IgD-negative memory B cell (primary cell): ENCODE measurements at regions not wholly inside any gene's neighbourhood (a gene's known extent, or its start where the extent isn't known, plus 50 kb on each side); places are given as distances from the start of the nearest gene placed in this dataset.
"Not testable (repeated sequence)": the region's sequence is repeated elsewhere in the genome, so short reads cannot be mapped to it uniquely, and the experiment has no call there.

Experiments
- H3K27ac Mint-ChIP-seq, 3 donors: one replicate each; pipeline ENCODE4 v1.8.0; 2020 to 2022; ENCODE audit warnings: mild to moderate bottlenecking in 3 of 3, mixed read lengths in 3 of 3, moderate library complexity in 1 of 3
- H3K27me3 Mint-ChIP-seq: one replicate; pipeline ENCODE4 v1.8.0; 2021; ENCODE audit warnings: mixed read lengths
- H3K36me3 Mint-ChIP-seq: one replicate; pipeline ENCODE4 v1.8.0; 2020; ENCODE audit warnings: mild to moderate bottlenecking, mixed read lengths
- H3K4me1 Mint-ChIP-seq, 3 donors: one replicate each; pipeline ENCODE4 v1.8.0; 2020 to 2022; ENCODE audit warnings: mixed read lengths in 3 of 3, mild to moderate bottlenecking in 1 of 3
- H3K4me3 Mint-ChIP-seq, 4 donors: one replicate each; pipeline ENCODE4 v1.8.0; 2020 to 2022; ENCODE audit warnings: mild to moderate bottlenecking in 4 of 4, mixed read lengths in 4 of 4, moderate library complexity in 3 of 4
- H3K9me3 Mint-ChIP-seq, 3 donors: one replicate each; pipeline ENCODE4 v1.8.0; 2020 to 2021; ENCODE audit warnings: mixed read lengths in 3 of 3, mild to moderate bottlenecking in 1 of 3

GRCh38 chr14:55901291-55901690 is 216.9 kb upstream of the PELI2 start:
- peaks cover 3% of the 10 kb centered on the region for H3K27me3 Mint-ChIP-seq
- no peaks in the 10 kb centered on the region for H3K4me1 Mint-ChIP-seq
- peaks cover 0 to 3% (median 0%) of the 10 kb centered on the region in 3 donors for H3K9me3 Mint-ChIP-seq
- H3K27ac Mint-ChIP-seq = no peak overlapping the region
- no peak overlapping the region for H3K4me3 Mint-ChIP-seq
- H3K36me3 Mint-ChIP-seq = no peaks in the 10 kb centered on the region

GRCh38 chr14:55902241-55902640 is 216.0 kb upstream of the PELI2 start:
- no peaks in the 10 kb centered on the region for H3K4me1 Mint-ChIP-seq
- H3K9me3 Mint-ChIP-seq = peaks cover 0 to 3% (median 0%) of the 10 kb centered on the region in 3 donors
- peaks cover 3% of the 10 kb centered on the region for H3K27me3 Mint-ChIP-seq
- no peaks in the 10 kb centered on the region for H3K36me3 Mint-ChIP-seq
- H3K27ac Mint-ChIP-seq = no peak overlapping the region
- no peak overlapping the region for H3K4me3 Mint-ChIP-seq

- H3K9me3 Mint-ChIP-seq = no peaks in the 10 kb centered on the region
- H3K4me3 Mint-ChIP-seq = peak overlapping the region in 1 of 4 donors; percentile 24
- no peaks in the 10 kb centered on the region for H3K4me1 Mint-ChIP-seq
- H3K27ac Mint-ChIP-seq = no peak overlapping the region
- no peaks in the 10 kb centered on the region for H3K36me3 Mint-ChIP-seq
- H3K27me3 Mint-ChIP-seq = peaks cover 3% of the 10 kb centered on the region
These were observed 214.1 kb upstream of the PELI2 start for GRCh38 chr14:55904086-55904485.

GRCh38 chr14:55908106-55908505 is 210.1 kb upstream of the PELI2 start:
- Mint-ChIP-seq H3K4me1 (no peaks in the 10 kb centered on the region), H3K27ac (no peak overlapping the region), H3K27me3 (peaks cover 1% of the 10 kb centered on the region), H3K4me3 (no peak overlapping the region), H3K36me3 (no peaks in the 10 kb centered on the region), H3K9me3 (no peaks in the 10 kb centered on the region)

- Mint-ChIP-seq H3K27me3 (peaks cover 1% of the 10 kb centered on the region), H3K27ac (no peak overlapping the region), H3K36me3 (no peaks in the 10 kb centered on the region), H3K9me3 (no peaks in the 10 kb centered on the region), H3K4me3 (no peak overlapping the region), H3K4me1 (no peaks in the 10 kb centered on the region)
These were observed 208.3 kb upstream of the PELI2 start for GRCh38 chr14:55909879-55910278.

- no peaks in the 10 kb centered on the region for H3K4me1 Mint-ChIP-seq
These were observed 207.5 kb upstream of the PELI2 start for GRCh38 chr14:55910601-55911243.

GRCh38 chr14:55911776-55912175 is 206.4 kb upstream of the PELI2 start:
- no peaks in the 10 kb centered on the region for H3K4me1 Mint-ChIP-seq
- H3K36me3 Mint-ChIP-seq = no peaks in the 10 kb centered on the region
- H3K9me3 Mint-ChIP-seq = peaks cover 0 to 5% (median 3%) of the 10 kb centered on the region in 3 donors
- peaks cover 4% of the 10 kb centered on the region for H3K27me3 Mint-ChIP-seq
- H3K4me3 Mint-ChIP-seq = no peak overlapping the region
- peak overlapping the region in 1 of 3 donors; percentile 50 for H3K27ac Mint-ChIP-seq

More at GRCh38 chr14:55910601-55911243, 207.5 kb upstream of the PELI2 start:
- Mint-ChIP-seq H3K9me3 (no peaks in the 10 kb centered on the region), H3K27me3 (peaks cover 2% of the 10 kb centered on the region), H3K36me3 (no peaks in the 10 kb centered on the region), H3K27ac (no peak overlapping the region), H3K4me3 (no peak overlapping the region)

GRCh38 chr14:55912344-55912743 is 205.9 kb upstream of the PELI2 start:
- Mint-ChIP-seq H3K27me3 (peaks cover 4% of the 10 kb centered on the region), H3K4me3 (no peak overlapping the region), H3K4me1 (no peaks in the 10 kb centered on the region), H3K36me3 (no peaks in the 10 kb centered on the region), H3K9me3 (peaks cover 0 to 5% (median 5%) of the 10 kb centered on the region in 3 donors), H3K27ac (no peak overlapping the region)

GRCh38 chr14:55913324-55914025 is 204.7 kb upstream of the PELI2 start:
- no peaks in the 10 kb centered on the region for H3K4me1 Mint-ChIP-seq
- H3K4me3 Mint-ChIP-seq = no peak overlapping the region
- H3K27ac Mint-ChIP-seq = no peak overlapping the region
- no peaks in the 10 kb centered on the region for H3K36me3 Mint-ChIP-seq
- H3K27me3 Mint-ChIP-seq = peaks cover 4% of the 10 kb centered on the region
- H3K9me3 Mint-ChIP-seq = peaks cover 0 to 5% (median 5%) of the 10 kb centered on the region in 3 donors

GRCh38 chr14:55914771-55915170 is 203.4 kb upstream of the PELI2 start:
- Mint-ChIP-seq H3K27ac (no peak overlapping the region), H3K27me3 (peaks cover 4% of the 10 kb centered on the region), H3K36me3 (no peaks in the 10 kb centered on the region), H3K9me3 (peaks cover 0 to 5% (median 5%) of the 10 kb centered on the region in 3 donors), H3K4me1 (no peaks in the 10 kb centered on the region), H3K4me3 (no peak overlapping the region)

- Mint-ChIP-seq H3K9me3 (peaks cover 0 to 5% (median 5%) of the 10 kb centered on the region in 3 donors), H3K36me3 (no peaks in the 10 kb centered on the region), H3K4me3 (no peak overlapping the region), H3K4me1 (no peaks in the 10 kb centered on the region), H3K27ac (no peak overlapping the region), H3K27me3 (peaks cover 6% of the 10 kb centered on the region)
These were observed 202.8 kb upstream of the PELI2 start for GRCh38 chr14:55915456-55915855.

- peak overlapping the region in 1 of 3 donors; percentile 80 for H3K27ac Mint-ChIP-seq
- not testable (repeated sequence) for H3K27me3 Mint-ChIP-seq, H3K4me3 Mint-ChIP-seq, H3K9me3 Mint-ChIP-seq, H3K4me1 Mint-ChIP-seq, H3K36me3 Mint-ChIP-seq
These were observed 198.4 kb upstream of the PELI2 start for GRCh38 chr14:55919800-55920199.

- H3K4me3 Mint-ChIP-seq = no peak overlapping the region
- H3K4me1 Mint-ChIP-seq = peaks cover 0 to 4% (median 0%) of the 10 kb centered on the region in 3 donors
- H3K36me3 Mint-ChIP-seq = no peaks in the 10 kb centered on the region
- peaks cover 0 to 4% (median 2%) of the 10 kb centered on the region in 3 donors for H3K9me3 Mint-ChIP-seq
- H3K27me3 Mint-ChIP-seq = peaks cover 2% of the 10 kb centered on the region
- no peak overlapping the region for H3K27ac Mint-ChIP-seq
These were observed 196.7 kb upstream of the PELI2 start for GRCh38 chr14:55921511-55921910.

GRCh38 chr14:55926007-55926406 is 192.2 kb upstream of the PELI2 start:
- Mint-ChIP-seq H3K36me3 (no peaks in the 10 kb centered on the region), H3K9me3 (no peaks in the 10 kb centered on the region), H3K4me3 (no peak overlapping the region), H3K4me1 (peaks cover 0 to 4% (median 0%) of the 10 kb centered on the region in 3 donors), H3K27ac (no peak overlapping the region), H3K27me3 (peaks cover 2% of the 10 kb centered on the region)

- Mint-ChIP-seq H3K27me3 (peaks cover 2% of the 10 kb centered on the region), H3K4me3 (no peak overlapping the region), H3K9me3 (peaks cover 0 to 1% (median 0%) of the 10 kb centered on the region in 3 donors), H3K36me3 (no peaks in the 10 kb centered on the region), H3K4me1 (peaks cover 0 to 4% (median 0%) of the 10 kb centered on the region in 3 donors), H3K27ac (no peak overlapping the region)
These were observed 191.2 kb upstream of the PELI2 start for GRCh38 chr14:55927028-55927427.

- H3K27ac Mint-ChIP-seq = no peak overlapping the region
- peaks cover 0 to 2% (median 0%) of the 10 kb centered on the region in 3 donors for H3K9me3 Mint-ChIP-seq
- H3K27me3 Mint-ChIP-seq = peaks cover 2% of the 10 kb centered on the region
- H3K36me3 Mint-ChIP-seq = no peaks in the 10 kb centered on the region
- H3K4me3 Mint-ChIP-seq = no peak overlapping the region
- peaks cover 0 to 4% (median 0%) of the 10 kb centered on the region in 3 donors for H3K4me1 Mint-ChIP-seq
These were observed 189.9 kb upstream of the PELI2 start for GRCh38 chr14:55928276-55928675.
